Cerebellar cortex (tissue), 1 donor: ENCODE measurements at regions not wholly inside any gene's neighbourhood (a gene's known extent, or its start where the extent isn't known, plus 50 kb on each side); places are given as distances from the start of the nearest gene placed in this dataset.
"Not testable (repeated sequence)": the region's sequence is repeated elsewhere in the genome, so short reads cannot be mapped to it uniquely, and the experiment has no call there.

Source experiments
- DNase-seq: peaks from one replicate; pipeline ENCODE4 v3.0.0-alpha.2; 2015; ENCODE audit warnings: low spot score

DNA sequence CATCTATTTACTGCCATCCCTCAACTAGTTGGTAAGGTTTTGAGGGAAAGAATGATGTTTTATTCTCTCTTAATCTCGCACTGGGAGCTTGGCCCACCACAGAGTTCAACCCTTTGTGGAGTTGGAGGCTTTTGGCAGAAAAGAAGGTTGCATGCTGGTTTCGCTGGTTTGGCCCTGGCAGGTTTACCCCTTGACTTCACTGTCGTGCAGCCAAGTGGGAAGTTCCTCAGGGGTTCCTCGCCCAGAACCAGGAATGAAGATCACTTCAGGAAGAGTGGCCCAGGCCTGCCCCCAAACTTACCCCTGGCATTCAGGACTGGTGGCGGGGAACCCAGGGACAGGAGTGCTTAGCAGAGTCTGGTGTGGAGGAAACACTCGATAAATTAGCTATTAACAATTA is 103.1 kb upstream of the LYZL2 start:
- DNase-seq = no peak

- no peak for DNase-seq
Measured at GRCh38 chr10:30731963-30732362, 102.4 kb upstream of the LYZL2 start.

DNA sequence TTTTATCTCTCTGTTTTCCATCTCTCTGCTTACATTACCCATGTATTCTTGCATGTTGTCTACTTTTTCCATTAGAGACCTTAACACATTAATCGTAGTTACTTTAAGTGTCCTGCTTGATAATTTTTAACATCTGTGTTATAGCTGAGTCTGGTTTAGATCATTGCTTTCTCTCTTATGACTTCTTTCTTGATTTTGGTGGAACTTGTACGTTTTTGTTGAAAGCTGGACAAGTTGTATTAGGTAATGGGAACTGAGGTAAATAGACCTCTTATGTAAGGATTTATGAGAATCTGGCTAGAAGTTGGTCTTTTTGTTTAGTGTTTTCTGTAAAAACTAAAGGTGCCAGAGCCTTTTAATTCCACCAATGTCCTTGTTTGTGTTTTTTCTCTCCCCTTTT is 100.8 kb upstream of the LYZL2 start:
- DNase-seq = no peak

- no peak for DNase-seq
Measured at GRCh38 chr10:30728766-30729165, 99.2 kb upstream of the LYZL2 start.

DNA sequence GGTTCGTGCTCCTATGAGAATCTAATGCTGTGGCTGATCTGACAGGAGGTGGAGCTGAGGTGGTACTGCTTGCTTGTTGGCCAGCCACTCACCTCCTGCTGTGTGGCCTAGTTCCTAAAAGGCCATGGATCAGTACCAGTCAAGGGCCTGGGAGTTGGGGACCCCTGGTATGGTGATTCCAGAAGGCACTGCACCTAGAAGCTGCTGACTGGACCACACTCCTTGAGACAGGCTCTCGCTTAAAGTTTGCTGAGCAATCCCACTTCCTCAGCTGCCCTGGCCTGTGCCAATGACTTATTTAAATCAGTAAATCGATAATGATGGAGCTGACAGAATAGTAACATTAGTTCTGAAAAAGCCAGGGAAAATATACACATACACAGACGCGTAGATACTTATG is 98.6 kb upstream of the LYZL2 start:
- no peak for DNase-seq

- DNase-seq = no peak
Measured at GRCh38 chr10:30727524-30727923, 98.0 kb upstream of the LYZL2 start.

- peak; percentile 69 for DNase-seq
Measured at GRCh38 chr10:30726783-30727414, 97.3 kb upstream of the LYZL2 start.

GRCh38 chr10:30725661-30726060 is 96.1 kb upstream of the LYZL2 start:
- no peak for DNase-seq

- DNase-seq = no peak
Measured at GRCh38 chr10:30724296-30724695, 94.7 kb upstream of the LYZL2 start.

DNA sequence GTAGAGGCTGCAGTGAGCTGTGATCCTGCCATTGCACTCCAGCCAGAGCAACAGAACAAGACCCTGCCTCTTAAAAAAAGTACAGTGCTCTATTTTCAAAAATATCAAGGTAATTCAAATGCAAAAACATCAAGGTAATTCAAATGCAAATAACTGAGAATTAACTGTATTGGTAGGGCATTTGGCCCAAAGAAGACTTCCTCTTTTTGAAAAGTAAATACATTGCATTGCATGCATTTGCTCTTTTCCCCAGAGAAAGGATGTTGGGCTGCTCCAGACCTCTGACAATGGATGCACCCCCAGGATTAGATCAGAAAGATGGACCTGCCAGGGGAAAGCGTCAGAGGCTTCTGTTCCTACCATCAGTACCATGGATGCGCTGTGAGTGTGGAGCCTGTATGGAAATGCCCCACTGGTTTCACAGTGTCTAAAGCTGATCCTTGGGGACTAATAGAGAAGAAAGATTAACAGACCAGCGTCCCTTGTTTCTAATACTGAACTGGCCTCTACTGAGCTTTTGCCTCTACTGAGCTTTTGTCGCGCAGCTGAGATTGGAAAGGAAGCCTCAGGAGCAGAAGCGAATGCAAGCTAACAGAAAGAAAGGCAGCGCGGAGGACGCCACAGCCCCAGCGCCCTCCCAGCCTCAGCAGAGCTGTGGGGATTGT is 93.5 kb upstream of the LYZL2 start:
- DNase-seq = no peak

DNA sequence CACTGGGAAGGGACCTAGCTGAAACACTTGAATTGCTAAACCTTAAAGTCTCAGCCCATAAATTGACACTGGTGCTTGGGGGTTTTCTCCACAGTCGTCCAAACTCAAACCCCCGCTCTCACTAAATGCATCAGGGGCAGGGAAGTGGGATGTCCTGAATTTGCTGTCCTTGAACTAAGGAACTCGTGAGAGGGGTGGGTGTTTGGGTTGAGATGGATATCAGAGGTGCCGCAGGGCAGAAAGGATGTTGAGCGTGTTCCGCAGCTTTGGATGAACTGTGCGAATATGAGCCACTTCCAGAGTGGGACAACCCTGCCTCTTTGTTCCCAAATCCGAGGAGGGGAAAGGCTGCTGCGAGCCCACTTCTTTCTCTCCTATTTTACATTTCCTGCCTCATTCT is 90.3 kb upstream of the LYZL2 start:
- no peak for DNase-seq

- DNase-seq = no peak
Measured at GRCh38 chr10:30709700-30710358, 80.3 kb upstream of the LYZL2 start.

DNA sequence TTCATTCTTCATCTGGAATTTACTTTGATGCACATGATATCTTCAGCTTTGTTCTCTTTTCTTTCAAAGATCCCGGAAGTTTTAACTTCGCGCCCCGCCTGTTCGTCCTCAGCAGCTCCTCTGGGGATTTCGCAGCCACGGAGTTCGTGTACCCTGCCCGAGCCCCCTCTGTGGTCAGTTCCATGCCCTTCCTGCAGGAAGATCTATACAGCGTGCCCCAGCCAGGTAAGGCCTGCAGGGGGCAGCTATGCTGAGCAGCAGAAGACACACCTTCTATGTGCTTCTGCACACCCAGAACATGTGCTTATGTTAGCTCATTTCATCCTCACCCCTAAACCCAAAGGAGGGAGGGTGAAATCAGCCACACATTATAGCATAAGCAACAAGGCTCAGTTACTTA is 79.7 kb upstream of the LYZL2 start:
- DNase-seq = no peak

DNA sequence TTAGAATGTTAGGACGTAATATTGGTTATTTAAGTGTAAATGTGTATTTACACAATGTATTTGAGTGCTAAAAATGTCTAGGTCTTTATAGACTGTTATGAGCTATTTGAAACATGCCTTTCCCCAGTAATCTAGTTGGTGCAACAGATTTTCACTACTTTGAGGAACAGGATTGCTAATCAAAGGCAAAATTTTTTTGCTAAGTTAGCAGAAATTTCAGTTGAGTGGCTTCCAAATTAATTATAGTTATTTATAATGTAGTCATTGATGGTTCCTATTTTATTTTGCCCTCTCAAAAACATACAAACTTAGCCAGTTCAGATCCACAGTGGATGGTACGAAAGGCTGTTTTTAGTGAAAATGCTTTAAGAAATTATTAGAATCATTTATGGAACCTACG is 78.7 kb upstream of the LYZL2 start:
- DNase-seq = no peak

- not testable (repeated sequence) for DNase-seq
Measured at GRCh38 chr10:30706189-30706588, 76.6 kb upstream of the LYZL2 start.

GRCh38 chr10:30705625-30706149 is 76.1 kb upstream of the LYZL2 start:
- no peak for DNase-seq

GRCh38 chr10:30705101-30705624 is 75.6 kb upstream of the LYZL2 start:
- no peak for DNase-seq

GRCh38 chr10:30704601-30705100 is 75.1 kb upstream of the LYZL2 start:
- not testable (repeated sequence) for DNase-seq

GRCh38 chr10:30704026-30704600 is 74.6 kb upstream of the LYZL2 start:
- DNase-seq = no peak

DNA sequence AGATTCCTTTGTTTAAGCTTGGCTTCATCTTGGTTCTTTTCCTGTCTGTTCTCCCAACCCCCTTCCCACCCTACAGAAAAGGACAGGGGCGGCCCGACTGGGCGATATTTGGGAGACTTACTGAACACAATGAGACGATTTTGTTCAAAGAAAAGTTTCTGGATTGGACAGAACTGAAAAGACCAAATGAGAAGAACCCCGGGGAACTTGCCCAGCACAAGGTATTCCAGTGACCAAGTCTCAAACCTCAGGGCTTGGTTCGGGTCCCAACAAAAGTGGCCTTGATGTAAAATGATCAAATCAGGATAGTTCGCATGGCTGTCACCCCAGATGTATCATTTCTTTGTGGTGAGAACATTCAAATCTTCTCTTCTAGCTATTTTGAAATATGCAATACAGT is 73.9 kb upstream of the LYZL2 start:
- not testable (repeated sequence) for DNase-seq

- no peak for DNase-seq
Measured at GRCh38 chr10:30702860-30703259, 73.3 kb upstream of the LYZL2 start.

- DNase-seq = no peak
Measured at GRCh38 chr10:30701451-30702173, 72.1 kb upstream of the LYZL2 start.
